CD4-positive, alpha-beta T cell (primary cell): ENCODE measurements at regions not wholly inside any gene's neighbourhood (a gene's known extent, or its start where the extent isn't known, plus 50 kb on each side); places are given as distances from the start of the nearest gene placed in this dataset.

Experiments used
- ATAC-seq: fragments of 200-7000 bp; cut with Tn5 transposase; one replicate; pipeline ENCODE4 v1.10.0; 2022; ENCODE audit warnings: mild to moderate bottlenecking; ENCODE audit not compliant: poor library complexity
- CTCF ChIA-PET: fragments of 350-600 bp; sonication (Branson Sonifier 250); formaldehyde crosslinking; loops from one replicate; lab custom pipeline; 2021; ENCODE audit warnings: antibody characterized with exemption, inconsistent platforms; lab: Charles Lee
- POLR2A ChIA-PET: fragments of 350-600 bp; sonication (Branson Sonifier 250); formaldehyde crosslinking; loops from one replicate; lab custom pipeline; 2021; ENCODE audit warnings: antibody characterized with exemption, inconsistent platforms; lab: Charles Lee
- DNase-seq, 14 experiments: peaks; one replicate each; pipeline ENCODE4 v3.0.0-alpha.2; 2013 to 2020; ENCODE audit warnings: mixed read lengths in 2 of 14
- H3K27ac ChIP-seq, 2 donors: one replicate each; pipeline versions ENCODE4 v1.5.1 to v1.7.0; 2013; ENCODE audit warnings: low read length in 2 of 2, low read depth in 1 of 2, mild to moderate bottlenecking in 1 of 2
- H3K27me3 ChIP-seq, 2 experiments: 1 replicate in 1 of 2; 2 replicates in 1 of 2; pipeline versions ENCODE4 v1.6.1 to v1.7.0; 2013; ENCODE audit warnings: low read length in 2 of 2, control low read depth in 1 of 2, mild to moderate bottlenecking in 1 of 2, moderate library complexity in 1 of 2; ENCODE audit not compliant: insufficient read depth in 2 of 2, control insufficient read depth in 1 of 2
- H3K36me3 ChIP-seq: one replicate; pipeline ENCODE4 v1.6.1; 2013; ENCODE audit warnings: low read length, control low read depth; ENCODE audit not compliant: insufficient read depth
- H3K4me1 ChIP-seq: one replicate; pipeline ENCODE4 v1.6.1; 2013; ENCODE audit warnings: low read length, control low read depth; ENCODE audit not compliant: insufficient read depth
- H3K4me3 ChIP-seq: one replicate; pipeline ENCODE4 v1.5.1; 2013; ENCODE audit warnings: mild to moderate bottlenecking, low read length, moderate library complexity
- H3K9me3 ChIP-seq, 2 experiments: 1 replicate in 1 of 2; 2 replicates in 1 of 2; pipeline versions ENCODE4 v1.6.1 to v1.7.0; 2013; ENCODE audit warnings: low read length in 2 of 2, mild to moderate bottlenecking in 2 of 2, control low read depth in 1 of 2, moderate library complexity in 1 of 2; ENCODE audit not compliant: control insufficient read depth in 1 of 2, insufficient read depth in 1 of 2
- H3K27ac Mint-ChIP-seq: one replicate; pipeline ENCODE4 v1.8.0; 2020; ENCODE audit warnings: mixed read lengths
- H3K27me3 Mint-ChIP-seq: one replicate; pipeline ENCODE4 v1.8.0; 2021; ENCODE audit warnings: mixed read lengths
- H3K36me3 Mint-ChIP-seq: one replicate; pipeline ENCODE4 v1.8.0; 2021; ENCODE audit warnings: low read depth, mixed read lengths
- H3K4me1 Mint-ChIP-seq: one replicate; pipeline ENCODE4 v1.8.0; 2021; ENCODE audit warnings: low read depth, mixed read lengths
- H3K4me3 Mint-ChIP-seq: one replicate; pipeline ENCODE4 v1.8.0; 2020; ENCODE audit warnings: mild to moderate bottlenecking, mixed read lengths
- H3K9me3 Mint-ChIP-seq: one replicate; pipeline ENCODE4 v1.8.0; 2020; ENCODE audit warnings: mixed read lengths
- CTCF ChIP-seq: fragments of 200-600 bp; IDR thresholded peaks from one replicate; pipeline ENCODE4 v1.8.0; 2022; ENCODE audit warnings: antibody characterized with exemption, mild to moderate bottlenecking
- intact Hi-C, 2 experiments: fragments of 100-400 bp; cut with DNase I in 1 of 2; cut with micrococcal nuclease in 1 of 2; formaldehyde crosslinking; loops; one replicate each; pipeline versions ENCODE4 v1.15.1 to v1.9.0; 2023 to 2025; cut with DNase I, micrococcal nuclease

DNA sequence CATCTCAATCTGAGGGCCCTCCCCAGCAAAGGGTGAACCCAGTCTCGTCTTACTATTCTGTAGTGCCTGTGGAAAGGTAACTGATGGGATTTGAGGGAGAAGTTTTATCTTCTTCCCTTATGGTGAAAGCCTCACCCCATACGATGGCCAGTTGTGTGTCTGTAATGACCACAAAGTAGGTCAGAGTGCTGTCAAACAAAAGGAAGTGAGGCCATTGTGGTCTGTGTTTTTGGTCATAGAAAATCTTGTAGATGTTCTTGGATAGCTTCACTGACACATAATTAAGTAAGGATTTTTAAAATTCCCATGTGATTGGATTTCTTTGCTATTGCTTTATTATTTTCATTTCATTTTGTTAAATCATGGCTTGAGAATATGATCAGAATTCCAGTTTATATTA is 505.1 kb upstream of the KLF4 start:
- DNase-seq, result no peak
- Mint-ChIP-seq H3K4me3 (no peak overlapping the region), H3K9me3 (peaks cover 5% of the 10 kb centered on the region), H3K4me1 (no peaks in the 10 kb centered on the region), H3K27me3 (no peaks in the 10 kb centered on the region), H3K27ac (no peak overlapping the region), H3K36me3 (no peaks in the 10 kb centered on the region)
- Histone ChIP-seq H3K9me3 (peaks cover 0 to 4% of the 10 kb centered on the region in 2 experiments), H3K4me1 (no peaks in the 10 kb centered on the region), H3K27me3 (no peaks in the 10 kb centered on the region), H3K27ac (no peak overlapping the region), H3K4me3 (no peak overlapping the region), H3K36me3 (no peaks in the 10 kb centered on the region)
- intact Hi-C loops, result no loop called here
- CTCF ChIA-PET, result no interaction called here
- no peak for TF ChIP-seq CTCF
- POLR2A ChIA-PET, result no interaction called here
- no peak for ATAC-seq

- Histone ChIP-seq H3K36me3 (no peaks in the 10 kb centered on the region), H3K27me3 (no peaks in the 10 kb centered on the region), H3K4me1 (no peaks in the 10 kb centered on the region), H3K4me3 (no peak overlapping the region), H3K9me3 (peaks cover 0 to 4% of the 10 kb centered on the region in 2 experiments), H3K27ac (no peak overlapping the region)
- no peaks in the 10 kb centered on the region for H3K36me3 Mint-ChIP-seq
- no peaks in the 10 kb centered on the region for H3K27me3 Mint-ChIP-seq
- no peak for TF ChIP-seq CTCF
- no peak overlapping the region for H3K27ac Mint-ChIP-seq
- POLR2A ChIA-PET, result no interaction called here
- intact Hi-C loops, result no loop called here
- no peak overlapping the region for H3K4me3 Mint-ChIP-seq
- ATAC-seq, result no peak
- no peak for DNase-seq
- CTCF ChIA-PET, result no interaction called here
- no peaks in the 10 kb centered on the region for H3K4me1 Mint-ChIP-seq
- peaks cover 2% of the 10 kb centered on the region for H3K9me3 Mint-ChIP-seq
These were observed 502.7 kb upstream of the KLF4 start for GRCh38 chr9:107992271-107992670.

- no peaks in the 10 kb centered on the region for H3K4me1 Mint-ChIP-seq
- H3K9me3 Mint-ChIP-seq, result peaks cover 2% of the 10 kb centered on the region
- DNase-seq, result no peak
- ChIA-PET CTCF (no interaction called here), POLR2A (no interaction called here)
- intact Hi-C loops, result no loop called here
- Histone ChIP-seq H3K27me3 (no peaks in the 10 kb centered on the region), H3K4me1 (no peaks in the 10 kb centered on the region), H3K9me3 (peaks cover 0 to 4% of the 10 kb centered on the region in 2 experiments), H3K27ac (no peak overlapping the region), H3K4me3 (no peak overlapping the region), H3K36me3 (no peaks in the 10 kb centered on the region)
- H3K4me3 Mint-ChIP-seq, result no peak overlapping the region
- no peak overlapping the region for H3K27ac Mint-ChIP-seq
- no peak for TF ChIP-seq CTCF
- H3K36me3 Mint-ChIP-seq, result no peaks in the 10 kb centered on the region
- ATAC-seq, result no peak
- H3K27me3 Mint-ChIP-seq, result no peaks in the 10 kb centered on the region
These were observed 502.0 kb upstream of the KLF4 start for GRCh38 chr9:107991581-107991980.
